Activated CD4-positive, alpha-beta memory T cell treated with anti-CD3 and anti-CD28 coated beads for 36 hours (primary cell): ENCODE measurements at regions not wholly inside any gene's neighbourhood (a gene's known extent, or its start where the extent isn't known, plus 50 kb on each side); places are given as distances from the start of the nearest gene placed in this dataset.
"Not testable (repeated sequence)": the region's sequence is repeated elsewhere in the genome, so short reads cannot be mapped to it uniquely, and the experiment has no call there.

Source experiments
- CTCF ChIA-PET: fragments of 350-600 bp; sonication (Branson Sonifier 250); formaldehyde crosslinking; loops from one replicate; lab custom pipeline; 2021; ENCODE audit warnings: antibody characterized with exemption, inconsistent platforms; lab: Charles Lee
- POLR2A ChIA-PET: fragments of 350-600 bp; sonication (Branson Sonifier 250); formaldehyde crosslinking; loops from one replicate; lab custom pipeline; 2021; ENCODE audit warnings: antibody characterized with exemption; lab: Charles Lee
- DNase-seq: peaks from one replicate; pipeline ENCODE4 v3.0.0-alpha.2; 2020
- H3K27ac Mint-ChIP-seq: one replicate; pipeline ENCODE4 v1.8.0; 2021; ENCODE audit warnings: mixed read lengths
- H3K27me3 Mint-ChIP-seq: one replicate; pipeline ENCODE4 v1.8.0; 2021; ENCODE audit warnings: mixed read lengths
- H3K36me3 Mint-ChIP-seq: one replicate; pipeline ENCODE4 v1.8.0; 2021; ENCODE audit warnings: mixed read lengths
- H3K4me1 Mint-ChIP-seq: one replicate; pipeline ENCODE4 v1.8.0; 2021; ENCODE audit warnings: low read depth, mixed read lengths
- H3K4me3 Mint-ChIP-seq: one replicate; pipeline ENCODE4 v1.8.0; 2021; ENCODE audit warnings: mild to moderate bottlenecking, mixed read lengths
- H3K9me3 Mint-ChIP-seq: one replicate; pipeline ENCODE4 v1.8.0; 2021; ENCODE audit warnings: mixed read lengths
- intact Hi-C: fragments of 100-400 bp; cut with micrococcal nuclease; formaldehyde crosslinking; loops from one replicate; pipeline ENCODE4 v1.15.1; 2023

DNA sequence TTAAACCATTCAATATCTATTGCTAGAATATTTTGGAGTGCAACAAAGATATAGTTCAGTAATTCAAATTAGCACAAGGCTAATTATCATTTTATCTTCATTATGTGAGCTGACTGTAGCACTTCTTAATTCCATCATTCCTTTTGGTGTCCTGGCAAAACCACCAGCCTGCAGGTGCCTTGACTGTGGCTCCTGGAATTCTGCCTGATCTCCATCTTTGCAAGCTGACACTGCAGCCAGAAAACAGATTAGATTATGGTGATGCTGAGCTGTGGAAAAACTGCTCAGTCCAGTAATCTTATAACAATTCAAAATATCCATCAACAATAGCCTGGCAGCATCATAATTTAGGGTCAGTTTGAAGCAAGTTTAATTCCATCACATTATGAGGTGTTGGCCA is 919.5 kb downstream of the DTWD2 start:
- POLR2A ChIA-PET = no interaction called here
- Mint-ChIP-seq H3K27ac (no peak overlapping the region), H3K9me3 (peaks cover 4% of the 10 kb centered on the region), H3K27me3 (no peaks in the 10 kb centered on the region), H3K4me3 (no peak overlapping the region), H3K4me1 (no peaks in the 10 kb centered on the region), H3K36me3 (no peaks in the 10 kb centered on the region)
- DNase-seq = no peak
- intact Hi-C loops = no loop called here
- CTCF ChIA-PET = no interaction called here

DNA sequence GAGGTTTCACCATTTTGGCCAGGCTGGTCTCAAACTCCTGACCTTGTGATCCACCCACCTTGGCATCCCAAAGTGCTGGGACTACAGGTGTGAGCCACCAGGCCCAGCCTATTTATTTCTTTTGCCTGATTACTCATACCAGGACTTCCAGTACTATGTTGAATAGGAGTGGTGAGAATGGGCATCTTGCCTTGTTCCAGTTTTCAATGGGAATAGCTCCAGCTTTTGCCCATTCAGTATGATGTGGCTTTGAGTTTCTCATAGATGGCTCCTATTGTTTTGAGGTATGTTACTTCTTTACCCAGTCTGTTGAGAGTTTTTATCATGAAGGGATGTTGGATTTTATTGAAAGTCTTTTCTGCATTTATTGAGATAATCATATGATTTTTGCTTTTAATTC is 924.5 kb downstream of the DTWD2 start:
- H3K36me3 Mint-ChIP-seq, H3K27ac Mint-ChIP-seq, H3K4me3 Mint-ChIP-seq, intact Hi-C loops, DNase-seq, CTCF ChIA-PET, POLR2A ChIA-PET, H3K27me3 Mint-ChIP-seq, H3K4me1 Mint-ChIP-seq: not testable (repeated sequence)
- H3K9me3 Mint-ChIP-seq = peaks cover 11% of the 10 kb centered on the region

DNA sequence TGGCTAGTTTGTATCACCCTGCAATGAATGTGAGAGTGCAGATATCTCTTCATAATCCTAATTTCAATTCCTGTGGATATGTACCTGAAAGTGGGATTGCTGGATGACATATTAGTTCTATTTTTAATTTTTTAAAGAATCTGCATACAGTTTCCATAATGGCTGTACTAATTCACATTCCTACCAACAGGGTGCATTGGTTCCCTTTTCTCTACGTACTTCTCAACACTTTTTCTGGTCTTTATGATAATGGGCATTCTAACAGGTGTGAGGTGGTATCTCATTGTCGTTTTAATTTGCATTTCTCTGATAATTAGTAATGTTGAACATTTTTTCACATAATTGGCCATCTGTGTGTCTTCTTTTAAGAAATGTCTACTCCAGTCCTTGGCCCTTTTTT is 927.5 kb downstream of the DTWD2 start:
- H3K27ac Mint-ChIP-seq = no peak overlapping the region
- no peak overlapping the region for H3K4me3 Mint-ChIP-seq
- DNase-seq = no peak
- no peaks in the 10 kb centered on the region for H3K27me3 Mint-ChIP-seq
- peaks cover 15% of the 10 kb centered on the region for H3K9me3 Mint-ChIP-seq
- POLR2A ChIA-PET = no interaction called here
- no peaks in the 10 kb centered on the region for H3K4me1 Mint-ChIP-seq
- CTCF ChIA-PET = no interaction called here
- H3K36me3 Mint-ChIP-seq = no peaks in the 10 kb centered on the region
- intact Hi-C loops = no loop called here

DNA sequence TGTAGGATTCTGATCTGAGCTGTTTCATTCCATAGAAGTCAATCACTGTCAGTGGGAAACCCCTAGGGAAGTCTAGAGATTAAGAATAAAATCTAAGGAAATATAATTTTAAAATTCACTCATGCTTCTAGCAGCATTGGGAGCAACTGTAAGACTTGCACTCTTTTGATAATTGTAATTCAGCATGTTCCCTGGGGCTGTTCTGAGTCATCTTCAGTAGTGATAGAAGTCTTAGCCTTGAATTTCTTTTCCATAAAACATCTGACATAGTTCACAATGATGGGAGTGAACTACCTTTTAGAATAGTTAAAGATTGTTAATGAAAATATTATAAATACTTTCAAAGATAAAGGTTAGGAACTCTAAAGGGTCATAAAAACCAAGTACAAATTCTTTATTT is 935.8 kb downstream of the DTWD2 start:
- H3K36me3 Mint-ChIP-seq = no peaks in the 10 kb centered on the region
- H3K4me3 Mint-ChIP-seq = no peak overlapping the region
- peaks cover 6% of the 10 kb centered on the region for H3K9me3 Mint-ChIP-seq
- intact Hi-C loops = no loop called here
- no peaks in the 10 kb centered on the region for H3K27me3 Mint-ChIP-seq
- ChIA-PET CTCF (no interaction called here), POLR2A (no interaction called here)
- H3K27ac Mint-ChIP-seq = no peak overlapping the region
- DNase-seq = no peak
- no peaks in the 10 kb centered on the region for H3K4me1 Mint-ChIP-seq

DNA sequence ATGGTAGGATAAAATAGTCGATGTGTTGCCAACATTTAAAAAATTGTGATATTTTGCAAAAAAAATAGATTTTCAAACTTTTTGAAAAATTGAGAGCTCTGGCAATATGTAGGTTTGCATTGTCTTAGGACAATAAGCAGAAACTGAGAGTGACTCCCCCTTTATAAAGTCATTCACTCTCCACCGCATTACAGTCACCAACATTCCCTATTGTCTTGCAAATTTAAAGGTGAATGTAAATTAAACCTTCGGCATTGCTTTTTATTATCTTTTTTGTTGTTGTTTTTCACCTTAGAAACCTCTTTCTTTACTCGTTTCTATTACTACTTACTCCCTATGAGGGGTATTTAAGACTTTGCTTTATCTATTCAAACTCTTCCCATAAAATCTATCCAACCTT is 944.2 kb downstream of the DTWD2 start:
- CTCF ChIA-PET = no interaction called here
- Mint-ChIP-seq H3K27me3 (no peaks in the 10 kb centered on the region), H3K36me3 (no peaks in the 10 kb centered on the region), H3K4me1 (no peaks in the 10 kb centered on the region), H3K27ac (no peak overlapping the region), H3K4me3 (no peak overlapping the region), H3K9me3 (peaks cover 2% of the 10 kb centered on the region)
- POLR2A ChIA-PET = no interaction called here
- DNase-seq = no peak
- intact Hi-C loops = no loop called here

DNA sequence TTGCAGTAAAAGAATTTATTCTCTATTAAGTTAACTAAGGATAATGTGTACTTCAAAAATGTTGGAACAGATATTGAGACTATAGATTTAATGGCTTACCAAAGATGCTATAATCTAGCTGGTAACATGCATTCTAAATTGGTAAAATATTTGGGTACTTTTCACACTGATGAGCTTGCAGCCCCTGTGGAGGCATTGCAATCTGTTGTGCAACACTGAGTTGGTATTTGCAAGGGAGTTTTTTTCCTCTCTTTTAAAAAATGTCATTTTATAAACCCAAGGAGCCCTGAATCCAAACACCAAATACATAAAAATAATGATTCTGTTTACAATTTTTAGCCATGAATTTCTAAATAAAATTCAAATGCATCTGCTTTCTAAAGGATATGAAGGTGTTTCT is 944.8 kb downstream of the DTWD2 start:
- no peak for DNase-seq
- ChIA-PET POLR2A (no interaction called here), CTCF (no interaction called here)
- intact Hi-C loops = no loop called here
- Mint-ChIP-seq H3K4me1 (no peaks in the 10 kb centered on the region), H3K9me3 (peaks cover 2% of the 10 kb centered on the region), H3K27ac (no peak overlapping the region), H3K27me3 (no peaks in the 10 kb centered on the region), H3K36me3 (no peaks in the 10 kb centered on the region), H3K4me3 (no peak overlapping the region)

DNA sequence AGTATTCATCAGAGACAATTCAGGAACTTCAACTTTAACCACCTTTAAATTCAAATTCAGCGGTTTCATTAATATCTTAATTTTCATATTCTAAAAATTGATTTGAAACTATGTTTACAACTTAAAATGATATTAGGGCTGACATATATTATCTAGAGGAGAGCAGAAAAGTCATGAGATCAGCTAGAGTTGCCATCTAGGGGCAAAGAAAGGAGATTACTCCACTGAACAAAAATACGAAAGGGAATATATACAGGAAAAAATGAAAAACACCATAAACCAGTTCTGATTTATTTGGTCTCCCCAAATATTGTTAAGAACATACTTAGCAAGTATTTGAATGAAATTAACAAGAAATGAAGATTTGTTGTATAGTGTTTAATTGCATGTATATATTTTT is 946.3 kb downstream of the DTWD2 start:
- no peak overlapping the region for H3K4me3 Mint-ChIP-seq

DNA sequence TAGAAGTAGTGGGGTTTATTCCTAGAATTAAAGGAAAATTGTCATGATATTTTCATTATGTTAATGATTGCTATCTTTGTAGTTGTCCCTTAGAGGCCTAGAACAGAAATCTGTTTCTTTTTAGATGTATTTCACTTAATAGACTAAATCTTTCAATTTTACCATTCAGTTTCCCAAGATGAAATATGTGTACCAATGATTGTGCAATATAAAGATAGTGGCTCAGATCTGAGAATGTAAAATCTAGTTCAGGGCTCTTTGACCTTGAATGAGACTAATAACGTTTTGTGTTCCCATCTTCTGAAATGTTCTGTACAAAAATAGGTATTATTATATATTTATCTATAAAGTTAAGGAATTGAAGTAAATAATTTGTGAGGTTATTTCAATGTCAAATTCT is 947.9 kb downstream of the DTWD2 start:
- Mint-ChIP-seq H3K27me3 (no peaks in the 10 kb centered on the region), H3K27ac (no peak overlapping the region), H3K9me3 (no peaks in the 10 kb centered on the region), H3K36me3 (no peaks in the 10 kb centered on the region), H3K4me1 (no peaks in the 10 kb centered on the region), H3K4me3 (no peak overlapping the region)
- no peak for DNase-seq
- CTCF ChIA-PET = no interaction called here
- POLR2A ChIA-PET = no interaction called here
- intact Hi-C loops = no loop called here

More for the DNA sequence above, 946.3 kb downstream of the DTWD2 start:
- intact Hi-C loops = no loop called here
- POLR2A ChIA-PET = no interaction called here
- H3K36me3 Mint-ChIP-seq = no peaks in the 10 kb centered on the region
- H3K9me3 Mint-ChIP-seq = peaks cover 2% of the 10 kb centered on the region
- no peaks in the 10 kb centered on the region for H3K4me1 Mint-ChIP-seq
- CTCF ChIA-PET = no interaction called here
- H3K27ac Mint-ChIP-seq = no peak overlapping the region
- H3K27me3 Mint-ChIP-seq = no peaks in the 10 kb centered on the region
- DNase-seq = no peak

DNA sequence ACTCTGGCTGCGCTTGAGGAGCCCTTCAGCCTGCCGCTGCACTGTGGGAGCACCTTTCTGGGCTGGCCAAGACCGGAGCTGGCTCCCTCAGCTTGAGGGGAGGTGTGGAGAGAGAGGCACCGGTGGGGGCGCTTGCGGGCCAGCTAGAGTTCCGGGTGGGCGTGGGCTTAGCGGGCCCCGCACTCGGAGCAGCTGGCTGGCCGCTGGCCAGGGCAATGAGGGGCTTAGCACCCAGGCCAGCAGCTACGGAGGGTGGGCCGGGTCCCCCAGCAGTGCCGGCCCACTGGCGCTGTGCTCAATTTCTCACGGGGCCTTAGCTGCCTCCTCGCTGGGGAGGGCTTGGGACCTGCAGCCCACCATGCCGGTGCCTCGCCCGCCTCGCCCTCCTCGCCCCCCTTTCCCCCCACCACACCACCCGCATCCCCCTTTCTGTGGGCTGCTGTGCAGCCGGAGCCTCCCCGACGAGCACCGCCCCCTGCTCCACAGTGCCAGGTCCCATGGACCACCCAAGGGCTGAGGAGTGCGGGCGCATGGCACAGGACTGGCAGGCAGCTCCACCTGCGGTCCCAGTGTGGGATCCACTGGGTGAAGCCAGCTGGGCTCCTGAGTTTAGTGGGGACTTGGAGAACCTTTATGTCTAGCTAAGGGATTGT is 954.5 kb downstream of the DTWD2 start:
- intact Hi-C loops = no loop called here
- Mint-ChIP-seq H3K36me3 (no peaks in the 10 kb centered on the region), H3K9me3 (peaks cover 15% of the 10 kb centered on the region), H3K27ac (no peak overlapping the region), H3K4me3 (no peak overlapping the region), H3K4me1 (no peaks in the 10 kb centered on the region), H3K27me3 (no peaks in the 10 kb centered on the region)
- ChIA-PET CTCF (no interaction called here), POLR2A (no interaction called here)
- no peak for DNase-seq

DNA sequence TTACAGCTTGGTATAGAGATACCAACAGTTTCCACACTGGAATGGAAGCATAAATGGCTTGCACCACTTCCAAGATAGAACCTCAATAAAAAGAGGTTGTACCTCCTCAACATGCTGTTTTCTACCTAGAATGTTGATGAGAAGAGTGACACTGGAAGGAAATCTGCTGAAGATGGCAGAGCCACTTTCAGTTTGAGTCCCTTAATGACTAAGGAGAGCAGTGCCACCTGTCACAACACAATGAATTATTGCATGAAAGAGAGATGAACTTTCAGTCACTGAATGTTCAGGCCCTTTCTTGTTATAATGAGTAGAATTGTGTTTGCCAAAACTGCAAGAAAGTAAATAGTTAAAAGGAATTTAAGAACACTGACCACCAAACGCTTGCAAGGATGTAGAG is 958.5 kb downstream of the DTWD2 start:
- peaks cover 13% of the 10 kb centered on the region for H3K9me3 Mint-ChIP-seq
- ChIA-PET CTCF (no interaction called here), POLR2A (no interaction called here)
- H3K27ac Mint-ChIP-seq = no peak overlapping the region
- H3K4me1 Mint-ChIP-seq = no peaks in the 10 kb centered on the region
- H3K4me3 Mint-ChIP-seq = no peak overlapping the region
- H3K27me3 Mint-ChIP-seq = no peaks in the 10 kb centered on the region
- no peak for DNase-seq
- intact Hi-C loops = no loop called here
- H3K36me3 Mint-ChIP-seq = no peaks in the 10 kb centered on the region

DNA sequence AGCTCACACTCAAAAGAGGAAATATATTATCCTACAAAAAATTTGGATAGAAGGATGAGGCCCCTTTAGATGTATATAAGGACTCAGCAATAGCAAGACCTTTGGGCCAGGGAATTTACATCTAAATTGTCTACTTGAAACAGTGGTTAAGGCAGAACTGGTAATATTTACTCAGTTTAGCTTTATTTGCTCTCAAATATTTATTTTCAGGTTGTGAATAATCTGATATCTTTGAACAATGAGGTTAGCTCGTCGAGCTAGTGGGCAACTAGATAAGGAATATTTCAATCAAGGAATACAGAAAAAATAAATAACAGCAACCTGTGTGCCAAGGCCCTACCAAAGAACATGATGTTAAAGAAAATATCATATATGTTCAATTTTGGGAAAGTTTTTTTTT is 966.3 kb downstream of the DTWD2 start:
- intact Hi-C loops = no loop called here
- ChIA-PET CTCF (no interaction called here), POLR2A (no interaction called here)
- H3K4me1 Mint-ChIP-seq = no peaks in the 10 kb centered on the region
- H3K36me3 Mint-ChIP-seq = no peaks in the 10 kb centered on the region
- H3K9me3 Mint-ChIP-seq = peaks cover 3% of the 10 kb centered on the region
- no peak for DNase-seq
- no peak overlapping the region for H3K4me3 Mint-ChIP-seq
- no peak overlapping the region for H3K27ac Mint-ChIP-seq
- H3K27me3 Mint-ChIP-seq = no peaks in the 10 kb centered on the region

DNA sequence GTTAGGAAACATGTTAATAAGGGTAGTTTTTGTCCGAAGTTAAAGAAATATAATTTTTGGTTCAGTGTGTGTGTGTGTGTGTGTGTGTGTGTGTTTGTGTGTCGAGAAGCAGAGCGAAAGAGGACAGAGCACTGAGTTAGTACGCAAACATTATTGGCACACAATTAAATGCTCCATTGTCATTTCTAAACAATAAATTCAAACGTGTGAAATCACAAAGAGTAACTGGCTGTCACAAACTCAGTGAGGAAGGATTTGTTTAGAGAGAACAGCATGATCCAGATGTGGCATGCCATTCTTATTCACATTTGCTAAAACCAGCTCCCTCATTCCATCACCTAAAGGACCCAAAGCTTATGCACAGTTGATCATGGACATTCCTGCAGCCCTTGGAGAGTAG is 970.8 kb downstream of the DTWD2 start:
- H3K4me1 Mint-ChIP-seq = no peaks in the 10 kb centered on the region
- no peak overlapping the region for H3K4me3 Mint-ChIP-seq
- no peak for DNase-seq
- H3K36me3 Mint-ChIP-seq = no peaks in the 10 kb centered on the region
- H3K27ac Mint-ChIP-seq = no peak overlapping the region
- H3K27me3 Mint-ChIP-seq = no peaks in the 10 kb centered on the region
- ChIA-PET CTCF (no interaction called here), POLR2A (no interaction called here)
- no peaks in the 10 kb centered on the region for H3K9me3 Mint-ChIP-seq
- intact Hi-C loops = no loop called here

DNA sequence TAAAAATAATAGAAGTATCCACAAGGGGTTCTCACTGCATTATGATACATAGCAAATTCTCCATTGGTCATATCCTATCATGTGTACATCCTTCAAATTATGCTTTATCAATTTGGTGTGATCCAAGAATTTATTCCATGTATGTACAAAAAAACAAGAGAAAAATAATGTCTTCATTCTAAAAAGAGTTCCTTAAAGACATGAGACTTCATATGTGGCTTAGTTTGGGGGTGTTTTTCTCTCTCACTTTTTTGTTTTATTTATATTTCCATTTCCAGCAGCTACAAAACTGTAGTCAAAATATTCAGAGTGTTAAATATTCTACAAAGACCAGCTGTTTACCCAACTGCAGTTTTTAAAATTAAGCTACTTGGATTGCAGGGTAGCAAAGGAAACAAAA is 972.0 kb downstream of the DTWD2 start:
- Mint-ChIP-seq H3K9me3 (no peaks in the 10 kb centered on the region), H3K4me3 (no peak overlapping the region), H3K4me1 (no peaks in the 10 kb centered on the region), H3K27me3 (no peaks in the 10 kb centered on the region), H3K27ac (no peak overlapping the region), H3K36me3 (no peaks in the 10 kb centered on the region)
- DNase-seq = no peak
- POLR2A ChIA-PET = no interaction called here
- CTCF ChIA-PET = no interaction called here
- intact Hi-C loops = no loop called here
